Caco-2 (cell line): ENCODE measurements at regions not wholly inside any gene's neighbourhood (a gene's known extent, or its start where the extent isn't known, plus 50 kb on each side); places are given as distances from the start of the nearest gene placed in this dataset.

Experiments used
- BruUV-seq: library from RNA; stranded (reverse); fragments of 400-500 nt; replicated peaks from 2 replicates; lab custom pipeline; 2021; lab: Mats Ljungman, UMichigan
- CTCF ChIA-PET: fragments of 300-600 bp; sonication (Branson Sonifier 250); formaldehyde crosslinking; loops from one replicate; lab custom pipeline; 2022; ENCODE audit warnings: antibody characterized with exemption; lab: Charles Lee
- POLR2A ChIA-PET: fragments of 300-600 bp; sonication (Branson Sonifier 250); formaldehyde crosslinking; loops from one replicate; lab custom pipeline; 2022; ENCODE audit warnings: antibody characterized with exemption; lab: Charles Lee
- DNase-seq, 2 experiments: peaks; one replicate each; pipeline versions ENCODE4 v3.0.0 to v3.0.0-alpha.2; 2020 to 2022
- H3K27me3 ChIP-seq: replicated peaks from 2 replicates; pipeline ENCODE4 v1.6.0; 2011; ENCODE audit warnings: low read length; ENCODE audit not compliant: control insufficient read depth, insufficient read depth
- H3K36me3 ChIP-seq: 2 replicates; pipeline ENCODE4 v1.5.1; 2011; ENCODE audit warnings: low read length; ENCODE audit not compliant: control insufficient read depth, insufficient read depth
- H3K4me1 ChIP-seq: fragments of 250-450 bp; sonication (Bioruptor Pico); 2 replicates; pipeline ENCODE4 v1.5.1; 2020; ENCODE audit warnings: mild to moderate bottlenecking
- H3K4me3 ChIP-seq: 2 replicates; pipeline ENCODE4 v1.5.1; 2011; ENCODE audit warnings: low read depth, mild to moderate bottlenecking, control low read depth, low read length
- H3K9me3 ChIP-seq: fragments of 250-450 bp; sonication (Bioruptor Pico); 2 replicates; pipeline ENCODE4 v1.5.1; 2020; ENCODE audit warnings: mild to moderate bottlenecking, moderate library complexity
- H3K27ac Mint-ChIP-seq: one replicate; pipeline ENCODE4 v1.8.0; 2022; ENCODE audit warnings: mixed read lengths; ENCODE audit not compliant: unreplicated experiment
- H3K27me3 Mint-ChIP-seq: one replicate; pipeline ENCODE4 v1.8.0; 2022; ENCODE audit warnings: mixed read lengths; ENCODE audit not compliant: insufficient read depth, unreplicated experiment
- H3K36me3 Mint-ChIP-seq: one replicate; pipeline ENCODE4 v1.8.0; 2022; ENCODE audit warnings: mild to moderate bottlenecking, mixed read lengths; ENCODE audit not compliant: insufficient read depth, unreplicated experiment
- H3K4me1 Mint-ChIP-seq: one replicate; pipeline ENCODE4 v1.8.0; 2022; ENCODE audit warnings: low read depth, mixed read lengths; ENCODE audit not compliant: unreplicated experiment
- H3K4me3 Mint-ChIP-seq: one replicate; pipeline ENCODE4 v1.8.0; 2022; ENCODE audit warnings: mild to moderate bottlenecking, moderate library complexity, mixed read lengths; ENCODE audit not compliant: unreplicated experiment
- H3K9me3 Mint-ChIP-seq: one replicate; pipeline ENCODE4 v1.8.0; 2022; ENCODE audit warnings: mixed read lengths; ENCODE audit not compliant: unreplicated experiment
- CTCF ChIP-seq, 2 experiments: fragments of 200-600 bp in 1 of 2; IDR thresholded peaks; 1 replicate in 1 of 2; 2 replicates in 1 of 2; pipeline versions ENCODE4 v1.5.1 to v1.8.0; 2011 to 2022; ENCODE audit warnings: antibody characterized with exemption in 1 of 2, control low read depth in 1 of 2, inconsistent platforms in 1 of 2, low read depth in 1 of 2, low read length in 1 of 2, mild to moderate bottlenecking in 1 of 2, moderate library complexity in 1 of 2; ENCODE audit not compliant: insufficient read depth in 1 of 2, severe bottlenecking in 1 of 2, unreplicated experiment in 1 of 2
- intact Hi-C: fragments of 100-400 bp; cut with micrococcal nuclease; formaldehyde crosslinking; loops from one replicate; pipeline ENCODE4 v1.10.0; 2022; ENCODE audit not compliant: unreplicated experiment

- no peak for DNase-seq
- Histone ChIP-seq H3K4me3 (no peak overlapping the region), H3K27me3 (no peaks in the 10 kb centered on the region), H3K36me3 (no peaks in the 10 kb centered on the region), H3K4me1 (no peaks in the 10 kb centered on the region), H3K9me3 (no peaks in the 10 kb centered on the region)
- no TSS peak for BruUV-seq
- H3K4me3 Mint-ChIP-seq = no peak overlapping the region
- H3K9me3 Mint-ChIP-seq = no peaks in the 10 kb centered on the region
- no peaks in the 10 kb centered on the region for H3K4me1 Mint-ChIP-seq
- POLR2A ChIA-PET = no interaction called here
- CTCF ChIA-PET = no interaction called here
- H3K36me3 Mint-ChIP-seq = no peaks in the 10 kb centered on the region
- intact Hi-C loops = no loop called here
- no peak for TF ChIP-seq CTCF (IDR thresholded peaks at IDR 0.05; ENCODE audit: insufficient read depth in 1 of 2, low read depth in 1 of 2, low read length in 1 of 2, severe bottlenecking in 1 of 2, unreplicated experiment in 1 of 2)
- H3K27ac Mint-ChIP-seq = no peak overlapping the region
- no peaks in the 10 kb centered on the region for H3K27me3 Mint-ChIP-seq
Observed at GRCh38 chrX:45900766-45901615, 644.2 kb downstream of the ZNF674 start.

- intact Hi-C loops = loop anchor here (1.0 kb wide), 1 partner anchor 45 kb away; no protein-coding TSS in a partner anchor
- CTCF ChIA-PET = interaction anchor here (0.6 kb wide), 1 partner anchor 513 kb away, joined by 4 read pairs; no protein-coding TSS in a partner anchor
- H3K4me3 Mint-ChIP-seq = no peak overlapping the region
- BruUV-seq = no TSS peak
- Histone ChIP-seq H3K4me1 (no peaks in the 10 kb centered on the region), H3K27me3 (no peaks in the 10 kb centered on the region), H3K4me3 (no peak overlapping the region), H3K9me3 (no peaks in the 10 kb centered on the region), H3K36me3 (no peaks in the 10 kb centered on the region)
- POLR2A ChIA-PET = no interaction called here
- H3K4me1 Mint-ChIP-seq = no peaks in the 10 kb centered on the region
- no peaks in the 10 kb centered on the region for H3K9me3 Mint-ChIP-seq
- H3K27me3 Mint-ChIP-seq = no peaks in the 10 kb centered on the region
- no peaks in the 10 kb centered on the region for H3K36me3 Mint-ChIP-seq
- no peak for TF ChIP-seq CTCF (IDR thresholded peaks at IDR 0.05; ENCODE audit: insufficient read depth in 1 of 2, low read depth in 1 of 2, low read length in 1 of 2, severe bottlenecking in 1 of 2, unreplicated experiment in 1 of 2)
- H3K27ac Mint-ChIP-seq = no peak overlapping the region
- no peak for DNase-seq
Observed at GRCh38 chrX:45894864-45895645, 650.2 kb downstream of the ZNF674 start.

- Mint-ChIP-seq H3K27ac (no peak overlapping the region), H3K4me3 (no peak overlapping the region), H3K4me1 (no peaks in the 10 kb centered on the region), H3K36me3 (no peaks in the 10 kb centered on the region), H3K9me3 (no peaks in the 10 kb centered on the region), H3K27me3 (no peaks in the 10 kb centered on the region)
- TF ChIP-seq CTCF (IDR thresholded peaks at IDR 0.05; ENCODE audit: insufficient read depth in 1 of 2, low read depth in 1 of 2, low read length in 1 of 2, severe bottlenecking in 1 of 2, unreplicated experiment in 1 of 2) = no peak
- DNase-seq = no peak
- Histone ChIP-seq H3K27me3 (no peaks in the 10 kb centered on the region), H3K4me3 (no peak overlapping the region), H3K4me1 (no peaks in the 10 kb centered on the region), H3K36me3 (no peaks in the 10 kb centered on the region), H3K9me3 (no peaks in the 10 kb centered on the region)
- ChIA-PET POLR2A (no interaction called here), CTCF (no interaction called here)
- intact Hi-C loops = no loop called here
- no TSS peak for BruUV-seq
Observed at GRCh38 chrX:45889471-45889870, 655.8 kb downstream of the ZNF674 start.
